DMS153 (cell line): ENCODE measurements at regions not wholly inside any gene's neighbourhood (a gene's known extent, or its start where the extent isn't known, plus 50 kb on each side); places are given as distances from the start of the nearest gene placed in this dataset.
"Not testable (repeated sequence)": the region's sequence is repeated elsewhere in the genome, so short reads cannot be mapped to it uniquely, and the experiment has no call there.

Experiments
- DNase-seq: peaks from one replicate; lab custom pipeline; 2025; lab: John Stamatoyannopoulos, UW

DNA sequence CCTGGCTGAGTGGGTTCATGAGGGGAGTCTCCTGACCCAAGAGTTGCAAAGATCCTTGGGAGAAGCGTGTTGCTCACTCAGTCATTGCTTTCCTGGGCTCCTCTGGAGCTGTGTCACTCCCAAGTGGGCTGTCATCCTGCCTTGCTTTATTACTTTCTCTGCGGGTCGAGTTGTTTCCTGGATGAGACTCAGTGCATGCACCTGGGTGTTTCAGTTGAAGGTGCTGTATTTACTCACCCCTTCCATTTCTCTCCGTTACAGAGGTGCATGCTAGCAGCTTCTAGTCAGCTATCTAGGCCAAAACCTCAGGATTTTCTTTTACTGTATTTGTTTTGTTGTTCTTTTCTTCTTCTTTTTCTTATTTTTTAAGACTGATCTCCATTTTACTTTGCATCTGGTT, 785.5 kb upstream of the EDIL3 start:
- DNase-seq = no peak

GRCh38 chr5:85173469-85173868, 788.8 kb upstream of the EDIL3 start:
- DNase-seq = no peak

- DNase-seq = no peak
Measured at GRCh38 chr5:85182344-85182743, 797.7 kb upstream of the EDIL3 start.

GRCh38 chr5:85204289-85204688, 819.6 kb upstream of the EDIL3 start:
- no peak for DNase-seq

- no peak for DNase-seq
Measured at GRCh38 chr5:85205430-85205829, 820.8 kb upstream of the EDIL3 start.

- no peak for DNase-seq
Measured at GRCh38 chr5:85225388-85225787, 840.7 kb upstream of the EDIL3 start.

- no peak for DNase-seq
Measured at GRCh38 chr5:85249204-85249603, 864.5 kb upstream of the EDIL3 start.

DNA sequence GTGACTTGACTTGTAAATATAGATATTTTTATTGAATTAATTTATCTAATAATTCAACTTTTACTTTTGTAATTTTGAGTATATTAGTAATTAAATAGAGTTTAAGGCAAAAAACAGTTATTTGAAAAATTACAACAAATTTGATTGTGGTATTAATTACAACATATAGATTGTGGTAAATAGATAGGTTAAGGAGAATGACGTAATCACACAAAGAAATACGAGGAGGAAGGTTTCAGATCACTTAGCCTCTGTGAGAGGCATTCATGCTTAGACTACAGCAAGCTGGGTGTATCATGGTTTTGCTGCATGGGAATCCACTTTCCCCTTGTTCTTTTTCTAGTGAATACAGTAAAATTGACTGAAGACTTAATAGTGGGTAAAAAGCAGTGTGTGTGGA, 878.4 kb upstream of the EDIL3 start:
- no peak for DNase-seq

DNA sequence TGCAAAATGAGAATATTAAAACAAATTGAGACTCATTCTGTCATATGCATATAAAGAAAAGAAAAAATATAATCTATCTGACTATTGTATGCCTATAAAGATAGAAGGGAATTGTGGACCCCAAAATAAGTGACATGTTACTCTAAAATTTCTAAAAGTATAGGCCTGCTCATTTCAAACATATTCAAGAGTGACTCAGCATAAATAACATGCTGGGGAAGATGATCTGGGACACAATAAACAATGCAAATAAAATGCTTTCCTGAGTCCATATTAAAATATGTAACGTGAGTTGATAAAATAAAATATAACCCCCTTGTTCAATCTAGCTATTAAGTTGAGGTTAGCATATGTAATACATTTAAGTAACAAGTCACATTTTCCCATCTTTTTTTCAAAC, 882.0 kb upstream of the EDIL3 start:
- no peak for DNase-seq

- DNase-seq = no peak
Measured at GRCh38 chr5:85268194-85268593, 883.5 kb upstream of the EDIL3 start.

- no peak for DNase-seq
Measured at GRCh38 chr5:85278193-85278592, 893.5 kb upstream of the EDIL3 start.

DNA sequence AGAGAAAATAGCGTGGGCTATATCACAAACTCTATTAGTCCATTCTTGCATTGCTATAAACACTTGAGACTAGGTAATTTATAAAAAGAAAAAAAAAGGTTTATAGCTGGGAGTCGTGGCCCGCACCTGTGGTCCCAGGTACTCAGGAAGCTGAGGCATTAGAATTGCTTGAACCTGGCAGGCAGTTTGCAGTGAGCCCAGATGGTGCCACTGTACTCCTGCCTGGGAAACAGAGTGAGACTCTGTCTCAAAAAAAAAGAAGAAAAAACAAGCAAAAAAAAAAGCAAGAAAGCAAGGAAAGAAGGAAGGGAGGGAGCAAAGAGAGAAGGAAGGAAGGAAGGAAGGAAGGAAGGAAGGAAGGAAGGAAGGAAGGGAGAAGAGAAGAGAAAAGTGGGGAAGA, 904.2 kb upstream of the EDIL3 start:
- DNase-seq = no peak

- no peak for DNase-seq
Measured at GRCh38 chr5:85293145-85293785, 908.6 kb upstream of the EDIL3 start.

GRCh38 chr5:85304524-85304923, 919.8 kb upstream of the EDIL3 start:
- no peak for DNase-seq

DNA sequence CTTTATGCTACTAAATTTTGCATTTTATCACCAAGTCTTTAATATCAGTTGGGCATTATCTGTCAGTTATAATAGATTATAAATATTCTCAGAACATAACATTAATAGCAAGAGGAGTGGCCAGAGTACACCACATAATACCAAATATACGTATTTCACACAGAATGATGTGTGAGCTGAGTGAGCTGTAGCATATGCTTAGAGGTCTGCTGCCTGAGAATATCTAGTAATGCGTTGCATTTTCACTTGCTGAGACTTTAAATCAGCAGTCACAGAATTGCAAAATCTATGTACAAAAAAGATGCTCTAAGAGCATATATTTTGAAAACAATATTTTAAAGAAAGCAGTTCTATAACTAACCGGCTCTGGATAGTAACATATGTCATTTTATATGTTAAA, 921.1 kb upstream of the EDIL3 start:
- DNase-seq = no peak

DNA sequence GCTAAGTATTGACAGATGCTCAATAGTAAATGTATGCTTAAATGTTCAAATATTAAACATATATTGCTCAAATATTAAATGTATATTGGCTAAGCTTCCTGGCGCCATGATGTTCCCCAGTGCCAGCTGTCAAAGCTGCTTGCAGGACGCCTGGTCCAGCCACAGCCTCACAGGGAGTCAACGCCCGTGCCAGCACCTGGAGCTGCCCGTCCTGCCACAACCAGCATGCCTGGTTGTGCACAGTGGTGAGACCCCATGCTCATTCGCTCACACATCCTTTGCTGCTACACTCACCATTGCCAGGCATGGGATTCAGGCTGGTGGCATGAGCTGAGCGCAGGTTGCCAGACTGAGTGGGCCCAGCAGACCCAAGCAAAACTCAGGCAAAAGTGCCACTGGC, 926.9 kb upstream of the EDIL3 start:
- no peak for DNase-seq

DNA sequence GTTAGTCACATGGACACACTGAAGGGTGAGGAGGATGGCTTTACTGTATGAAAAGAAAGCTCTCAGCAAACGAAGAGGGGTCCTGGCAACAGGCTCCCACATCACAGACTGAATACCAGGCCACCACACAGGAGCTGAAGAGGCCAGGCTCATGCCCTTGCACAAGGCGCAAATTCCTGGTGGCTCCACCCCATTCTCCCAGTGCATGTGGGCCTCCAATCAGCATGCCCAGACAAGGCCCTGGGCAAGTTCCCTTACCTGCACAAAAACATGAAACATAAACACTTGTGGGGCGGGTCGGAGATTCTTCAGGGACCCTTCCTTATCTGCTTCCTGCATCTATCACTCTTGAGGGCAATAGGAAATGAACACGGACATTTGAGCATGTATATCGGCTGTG, 935.8 kb upstream of the EDIL3 start:
- no peak for DNase-seq

GRCh38 chr5:85333276-85333675, 948.6 kb upstream of the EDIL3 start:
- DNase-seq = no peak

GRCh38 chr5:85337435-85337834, 952.8 kb upstream of the EDIL3 start:
- DNase-seq = no peak

DNA sequence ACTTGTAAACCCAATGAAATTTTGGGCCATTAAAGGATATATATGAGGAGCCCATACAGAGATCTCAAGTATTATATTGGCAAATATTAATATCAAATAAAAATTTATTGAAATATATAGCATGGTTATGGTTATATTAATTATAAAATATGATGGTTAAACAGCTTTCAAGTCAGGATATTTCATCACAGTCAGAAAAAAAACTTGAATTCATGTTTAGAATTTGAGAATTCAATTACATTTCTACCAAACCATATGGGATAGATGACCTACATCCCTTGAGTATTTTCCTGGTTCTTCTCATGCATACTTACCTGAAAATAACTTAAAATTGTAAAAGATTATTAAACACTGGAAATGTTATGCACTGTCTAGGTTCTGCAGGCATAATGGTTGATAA, 956.1 kb upstream of the EDIL3 start:
- DNase-seq = no peak

GRCh38 chr5:85345818-85346217, 961.1 kb upstream of the EDIL3 start:
- no peak for DNase-seq

DNA sequence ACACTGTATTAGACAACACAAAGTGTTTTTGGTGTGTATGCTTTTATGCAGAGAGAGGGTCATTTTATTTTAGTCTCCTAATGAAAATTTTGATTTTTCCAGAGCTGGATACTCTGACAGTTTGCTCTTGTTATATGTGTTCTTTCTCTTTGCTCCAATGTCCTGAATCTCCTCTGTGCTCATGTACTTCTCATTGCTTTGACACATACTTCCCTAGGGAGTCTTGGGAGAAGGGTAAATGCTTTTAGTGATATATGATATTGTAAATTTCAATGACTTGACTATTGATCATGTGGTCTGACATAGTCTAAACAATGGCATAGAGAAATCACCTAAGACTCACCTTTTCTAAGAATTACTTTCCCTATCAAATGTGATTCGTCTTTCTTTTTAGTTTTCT, 972.6 kb upstream of the EDIL3 start:
- no peak for DNase-seq

DNA sequence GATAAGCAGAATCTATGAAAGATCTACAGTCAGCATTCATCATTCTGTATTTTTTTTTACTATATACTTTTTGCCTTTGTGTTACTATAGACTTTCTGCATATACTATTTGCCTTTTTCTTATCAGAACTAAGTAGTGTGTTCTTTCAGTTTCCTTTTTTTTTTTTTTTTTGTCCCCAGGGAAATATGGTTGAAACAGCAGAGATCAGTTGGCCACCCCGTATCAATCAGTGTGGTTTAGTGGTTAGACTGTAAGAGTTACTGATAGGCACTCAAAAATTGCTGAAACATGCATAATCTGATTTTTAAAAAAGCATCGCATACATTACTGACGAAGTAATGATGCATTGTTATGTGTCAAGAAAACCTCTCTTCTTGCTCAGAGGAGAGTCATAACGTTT, 990.8 kb upstream of the EDIL3 start:
- no peak for DNase-seq

DNA sequence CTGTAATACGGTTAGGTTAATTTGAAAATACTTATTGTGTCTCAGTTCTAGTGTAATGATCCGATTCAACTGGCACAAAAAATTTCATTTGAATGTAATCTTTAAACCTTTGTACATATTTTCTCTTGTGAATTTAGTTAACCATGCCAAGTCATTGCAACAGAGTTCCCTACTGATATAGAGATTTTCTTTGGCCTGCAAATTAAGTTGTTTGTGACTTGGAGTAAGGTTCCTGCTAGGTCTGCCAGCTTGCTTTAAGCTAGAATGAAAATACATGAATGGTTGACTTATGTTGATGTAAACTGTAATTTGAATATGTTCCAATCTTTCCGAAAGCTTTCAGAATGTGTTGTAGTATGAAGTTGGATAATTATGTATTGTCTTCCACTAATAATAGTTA, 1004.1 kb upstream of the EDIL3 start:
- DNase-seq = no peak

GRCh38 chr5:85392309-85392708, 1007.6 kb upstream of the EDIL3 start:
- not testable (repeated sequence) for DNase-seq
